HEK293 (cell line): ENCODE measurements at regions not wholly inside any gene's neighbourhood (a gene's known extent, or its start where the extent isn't known, plus 50 kb on each side); places are given as distances from the start of the nearest gene placed in this dataset.

ENCODE experiments used
- CTCF ChIA-PET: fragments of 350-600 bp; formaldehyde crosslinking; extraction: SDS; loops from one replicate; lab custom pipeline; 2021; ENCODE audit warnings: antibody characterized with exemption; lab: Yijun Ruan, JAX
- POLR2A ChIA-PET: fragments of 300-600 bp; formaldehyde crosslinking; extraction: SDS; loops from one replicate; lab custom pipeline; 2020; ENCODE audit warnings: antibody characterized with exemption, inconsistent platforms; lab: Yijun Ruan, JAX
- H3K27ac ChIP-seq: fragments of 200-500 bp; sonication (Bioruptor generic); 2 replicates; pipeline ENCODE4 v1.5.1; 2014; ENCODE audit warnings: low read depth, low read length, control low read depth, inconsistent platforms; ENCODE audit errors: extremely low read depth
- H3K36me3 ChIP-seq, 2 experiments: fragments of 200-500 bp in 1 of 2; sonication (Bioruptor generic) in 1 of 2; 1 replicate in 1 of 2; 2 replicates in 1 of 2; pipeline ENCODE4 v1.5.1; 2014 to 2017; ENCODE audit warnings: inconsistent platforms in 2 of 2, low read length in 2 of 2; ENCODE audit not compliant: control insufficient read depth in 2 of 2, insufficient read depth in 1 of 2
- H3K4me1 ChIP-seq: fragments of 200-500 bp; sonication (Bioruptor generic); 2 replicates; pipeline ENCODE4 v1.5.1; 2014; ENCODE audit warnings: mild to moderate bottlenecking, low read length, inconsistent platforms; ENCODE audit not compliant: control insufficient read depth, insufficient read depth
- H3K4me3 ChIP-seq: 2 replicates; pipeline ENCODE4 v1.5.1; 2011; ENCODE audit warnings: low read depth, mild to moderate bottlenecking, control low read depth, low read length, moderate library complexity
- H3K9me3 ChIP-seq: fragments of 200-500 bp; sonication (Bioruptor generic); 2 replicates; pipeline ENCODE4 v1.5.1; 2014; ENCODE audit warnings: low read depth, low read length, inconsistent platforms; ENCODE audit not compliant: control insufficient read depth, insufficient read depth
- MZF1 ChIP-seq: fragments of 450-650 bp; formaldehyde crosslinking; IDR thresholded peaks from 2 replicates; pipeline ENCODE4 v1.5.1; 2017; ENCODE audit warnings: missing biosample characterization, missing genetic modification characterization, borderline replicate concordance
- SCRT2 ChIP-seq: fragments of 450-650 bp; formaldehyde crosslinking; IDR thresholded peaks from 2 replicates; pipeline ENCODE4 v1.5.1; 2016; ENCODE audit warnings: missing biosample characterization, missing genetic modification characterization
- ZFP37 ChIP-seq: fragments of 450-650 bp; formaldehyde crosslinking; IDR thresholded peaks from 2 replicates; pipeline ENCODE4 v1.5.1; 2016; ENCODE audit warnings: missing biosample characterization, missing genetic modification characterization
- ZIC2 ChIP-seq: fragments of 450-650 bp; formaldehyde crosslinking; IDR thresholded peaks from 2 replicates; pipeline ENCODE4 v1.5.1; 2016; ENCODE audit warnings: missing biosample characterization, missing genetic modification characterization
- ZNF211 ChIP-seq: fragments of 450-650 bp; formaldehyde crosslinking; IDR thresholded peaks from 2 replicates; pipeline ENCODE4 v1.5.1; 2016; ENCODE audit warnings: low read depth, missing biosample characterization, missing genetic modification characterization
- ZNF24 ChIP-seq: fragments of 450-650 bp; formaldehyde crosslinking; IDR thresholded peaks from 2 replicates; pipeline ENCODE4 v1.5.1; 2016; ENCODE audit warnings: missing biosample characterization, missing genetic modification characterization
- ZNF292 ChIP-seq: fragments of 450-650 bp; formaldehyde crosslinking; IDR thresholded peaks from 2 replicates; pipeline ENCODE4 v1.5.1; 2016; ENCODE audit warnings: low read depth, missing biosample characterization, missing genetic modification characterization, borderline replicate concordance
- ZNF514 ChIP-seq: fragments of 450-650 bp; formaldehyde crosslinking; IDR thresholded peaks from 2 replicates; pipeline ENCODE4 v1.5.1; 2016; ENCODE audit warnings: missing biosample characterization, missing genetic modification characterization
- ZNF560 ChIP-seq: fragments of 450-650 bp; formaldehyde crosslinking; IDR thresholded peaks from 2 replicates; pipeline ENCODE4 v1.5.1; 2017; ENCODE audit warnings: missing biosample characterization, missing genetic modification characterization, borderline replicate concordance
- ZNF654 ChIP-seq: fragments of 450-650 bp; formaldehyde crosslinking; IDR thresholded peaks from 2 replicates; pipeline ENCODE4 v1.5.1; 2016; ENCODE audit warnings: low read depth, missing biosample characterization, missing genetic modification characterization
- ZNF768 ChIP-seq: fragments of 450-650 bp; formaldehyde crosslinking; IDR thresholded peaks from 2 replicates; pipeline ENCODE4 v1.5.1; 2018; ENCODE audit warnings: missing biosample characterization, mild to moderate bottlenecking, missing genetic modification characterization
- ZSCAN30 ChIP-seq: fragments of 450-650 bp; IDR thresholded peaks from 2 replicates; pipeline ENCODE4 v1.5.1; 2018; ENCODE audit warnings: missing biosample characterization, mild to moderate bottlenecking, missing genetic modification characterization, moderate library complexity
- TF ChIP-seq, protein P1 (sequence below): fragments of 450-650 bp; formaldehyde crosslinking; optimal IDR thresholded peaks from 2 replicates; pipeline ENCODE3; 2016; ENCODE audit warnings: missing biosample characterization, mild to moderate bottlenecking, missing genetic modification characterization

DNA sequence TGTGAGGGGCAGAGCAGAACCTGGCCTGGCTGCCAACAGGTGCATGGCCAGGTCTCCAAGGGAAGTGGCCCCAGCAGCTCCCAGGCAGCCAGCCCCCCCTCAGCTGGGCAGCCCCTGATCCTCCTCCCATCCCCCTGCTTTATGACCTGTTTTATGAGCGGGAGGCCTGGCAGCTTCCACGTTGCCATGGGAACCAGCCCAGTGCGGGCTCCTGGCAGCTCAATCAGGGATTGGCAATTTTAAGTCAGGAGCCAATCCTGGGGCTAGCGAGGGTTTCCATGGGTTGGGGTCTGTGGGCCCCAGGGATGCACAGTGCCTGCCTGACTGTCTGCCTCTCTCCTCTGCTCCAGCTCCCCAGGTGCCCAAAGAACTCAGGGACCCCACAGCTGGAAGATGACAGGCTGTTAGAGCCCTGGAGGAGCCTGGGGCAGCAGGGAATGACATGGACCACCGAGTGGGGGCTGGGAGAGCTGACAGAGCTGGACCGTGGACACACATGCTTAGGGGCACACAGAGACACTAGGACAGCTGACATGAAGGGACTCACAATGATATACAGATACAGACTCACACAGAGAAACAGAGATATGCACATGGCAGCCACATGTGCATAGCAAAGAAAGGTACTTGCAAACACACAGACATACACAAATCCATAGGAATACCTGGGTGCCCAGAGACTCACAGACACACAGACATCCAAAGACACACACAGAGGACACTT, 56.5 kb upstream of the SIRPA start:
- ChIA-PET POLR2A (no interaction called here), CTCF (interaction anchor here (1.0 to 1.2 kb wide), 2 partner anchors 13 to 37 kb away, joined by 3 to 4 read pairs; no protein-coding TSS in a partner anchor)
- H3K4me3 ChIP-seq: no peak overlapping the region

DNA sequence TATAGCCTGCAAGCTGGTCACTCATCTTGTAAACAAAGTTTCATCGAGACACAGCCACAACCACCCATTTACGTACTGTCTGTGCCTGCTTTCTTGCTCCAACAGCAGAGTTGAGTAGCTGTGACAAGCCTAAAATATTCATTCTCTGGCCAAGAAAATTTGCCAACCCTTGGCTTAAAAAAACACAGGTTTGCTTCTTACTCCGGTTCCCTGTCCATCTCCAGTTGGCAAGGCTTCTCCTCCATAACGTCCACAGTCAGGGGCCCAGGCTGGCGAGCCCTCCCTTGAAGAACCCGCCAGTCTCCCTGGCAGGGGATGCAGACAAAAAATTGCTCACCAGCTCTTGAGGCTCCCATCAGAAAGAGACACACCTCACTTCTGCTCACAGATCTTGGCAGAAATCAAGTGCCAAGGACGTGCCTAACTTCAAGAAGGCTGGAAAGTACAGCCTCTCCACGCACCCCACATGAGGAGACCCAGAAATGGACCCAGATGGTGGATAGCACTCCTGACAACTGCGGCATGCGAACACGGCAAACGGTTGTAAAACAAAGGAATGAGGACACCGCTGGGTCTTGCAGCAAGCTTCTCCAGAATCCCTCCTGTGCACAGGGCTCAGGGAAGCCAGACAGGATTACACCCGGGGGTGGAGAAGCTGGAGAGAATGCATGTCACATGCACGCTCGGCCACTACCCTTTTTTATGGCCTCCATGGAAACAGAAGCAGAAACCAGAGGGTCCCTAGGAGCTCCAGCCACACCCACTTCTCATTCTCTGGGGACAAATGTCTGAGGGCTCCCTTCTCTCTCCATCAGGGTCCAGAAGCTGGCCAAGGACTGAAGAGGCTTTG, 59.8 kb upstream of the SIRPA start:
- Histone ChIP-seq H3K4me1 (no peaks in the 10 kb centered on the region), H3K27ac (no peak overlapping the region), H3K4me3 (no peak overlapping the region), H3K9me3 (no peaks in the 10 kb centered on the region), H3K36me3 (no peaks in the 10 kb centered on the region)
- CTCF ChIA-PET: interaction anchor here (0.7 kb wide), 1 partner anchor 617 kb away, joined by 3 read pairs; no protein-coding TSS in a partner anchor
- POLR2A ChIA-PET: no interaction called here
- TF ChIP-seq ZIC2 (peak; percentile 68), ZNF654 (tag by site-specific recombination) (no peak)

More for the DNA sequence above, 56.5 kb upstream of the SIRPA start:
- no peak overlapping the region for H3K27ac ChIP-seq
- H3K9me3 ChIP-seq: no peaks in the 10 kb centered on the region
- TF ChIP-seq ZNF560 (tag by site-specific recombination): no peak
- TF ChIP-seq MZF1 (tag by site-specific recombination): peak; percentile 99
- 0 out of 2 replicates have a peak, but pooled peaks have one; percentile 21 for TF ChIP-seq ZIC2
- TF ChIP-seq ZNF211 (tag by site-specific recombination): no peak
- TF ChIP-seq SCRT2 (tag by site-specific recombination): peak; percentile 78
- TF ChIP-seq ZNF292 (tag by site-specific recombination): no peak
- H3K4me1 ChIP-seq: no peaks in the 10 kb centered on the region
- no peaks in the 10 kb centered on the region for H3K36me3 ChIP-seq

DNA sequence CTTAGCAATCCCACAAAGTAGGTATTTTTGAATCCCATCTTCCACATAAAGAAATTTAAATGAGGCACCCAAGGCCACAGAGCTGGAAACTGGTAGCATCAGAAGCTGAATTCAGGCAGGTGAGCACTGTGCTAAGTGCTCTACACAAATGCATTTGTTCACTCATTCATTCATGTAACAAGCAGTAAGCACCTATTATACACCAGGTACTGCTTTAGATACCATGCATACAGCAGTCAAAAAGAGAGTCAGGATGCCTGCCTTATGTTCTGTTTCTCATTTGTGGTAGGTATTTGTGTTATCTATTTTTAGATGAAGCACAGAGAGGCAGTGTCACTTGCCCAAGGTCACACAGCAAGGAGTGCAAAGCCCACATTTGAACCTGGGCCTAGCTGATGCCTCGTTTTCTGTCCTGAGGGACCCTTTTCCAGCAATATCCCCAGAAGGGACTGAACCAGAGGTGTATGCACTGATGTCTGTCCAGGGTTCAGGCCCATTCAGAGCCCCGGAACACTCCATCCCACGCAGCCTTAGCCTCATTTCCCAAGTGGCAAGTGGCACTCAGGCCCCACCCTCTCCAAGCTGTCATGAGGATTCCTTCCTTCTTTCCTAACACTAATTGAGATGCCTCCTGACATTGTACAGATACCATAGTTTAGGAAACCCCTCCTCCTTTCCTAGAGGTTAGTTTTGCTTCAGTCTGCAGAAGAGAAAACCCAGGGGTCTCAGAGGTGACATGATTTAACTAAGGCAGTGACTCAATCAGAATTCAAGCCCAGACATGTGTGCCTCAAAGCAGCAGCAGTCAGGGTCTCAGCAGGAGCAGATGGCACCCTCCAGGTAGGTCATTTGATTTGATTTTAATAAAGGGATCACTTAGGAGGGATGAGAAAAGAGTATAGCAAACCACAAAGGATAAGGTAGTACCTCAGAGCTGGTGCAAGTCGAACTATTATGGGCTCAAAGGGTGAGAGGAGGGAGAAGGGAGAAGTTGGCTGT, 61.2 kb upstream of the SIRPA start:
- peak; percentile 72 for TF ChIP-seq ZIC2
- TF ChIP-seq, protein P1, sequence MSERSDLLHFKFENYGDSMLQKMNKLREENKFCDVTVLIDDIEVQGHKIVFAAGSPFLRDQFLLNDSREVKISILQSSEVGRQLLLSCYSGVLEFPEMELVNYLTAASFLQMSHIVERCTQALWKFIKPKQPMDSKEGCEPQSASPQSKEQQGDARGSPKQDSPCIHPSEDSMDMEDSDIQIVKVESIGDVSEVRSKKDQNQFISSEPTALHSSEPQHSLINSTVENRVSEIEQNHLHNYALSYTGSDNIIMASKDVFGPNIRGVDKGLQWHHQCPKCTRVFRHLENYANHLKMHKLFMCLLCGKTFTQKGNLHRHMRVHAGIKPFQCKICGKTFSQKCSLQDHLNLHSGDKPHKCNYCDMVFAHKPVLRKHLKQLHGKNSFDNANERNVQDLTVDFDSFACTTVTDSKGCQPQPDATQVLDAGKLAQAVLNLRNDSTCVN (tag by site-specific recombination): no peak
- TF ChIP-seq ZNF514: no peak
- TF ChIP-seq ZFP37 (tag by site-specific recombination): no peak
- no peak for TF ChIP-seq ZSCAN30 (tag by site-specific recombination)
- 0 out of 2 replicates have a peak, but pooled peaks have one; percentile 49 for TF ChIP-seq ZNF24 (tag by site-specific recombination)
- H3K4me1 ChIP-seq: no peaks in the 10 kb centered on the region
- no peaks in the 10 kb centered on the region for H3K36me3 ChIP-seq
- H3K4me3 ChIP-seq: no peak overlapping the region
- H3K27ac ChIP-seq: no peak overlapping the region
- H3K9me3 ChIP-seq: no peaks in the 10 kb centered on the region
- POLR2A ChIA-PET: no interaction called here
- CTCF ChIA-PET: no interaction called here

DNA sequence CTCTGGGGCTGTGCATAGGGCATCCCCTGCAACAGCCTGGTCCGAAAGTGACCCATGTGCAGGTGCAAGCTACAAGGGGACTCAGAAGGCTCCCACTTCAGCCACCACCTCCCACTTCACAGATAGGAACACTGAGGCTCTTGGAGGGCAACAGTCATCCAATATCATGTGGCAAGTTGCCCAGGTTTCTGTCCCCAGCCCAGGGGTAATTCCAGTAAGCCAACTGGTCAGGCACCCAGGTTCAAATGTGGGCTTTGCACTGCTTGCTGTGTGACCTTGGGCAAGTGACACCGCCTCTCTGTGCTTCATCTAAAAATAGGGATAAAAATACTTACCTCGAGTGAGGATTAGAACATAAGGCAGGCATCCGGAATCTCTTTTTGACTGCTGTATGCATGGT, 62.0 kb upstream of the SIRPA start:
- Histone ChIP-seq H3K4me3 (no peak overlapping the region), H3K4me1 (no peaks in the 10 kb centered on the region), H3K36me3 (no peaks in the 10 kb centered on the region), H3K9me3 (no peaks in the 10 kb centered on the region), H3K27ac (no peak overlapping the region)
- 0 out of 2 replicates have a peak, but pooled peaks have one; percentile 48 for TF ChIP-seq ZNF768 (tag by site-specific recombination)
- no peak for TF ChIP-seq ZNF654 (tag by site-specific recombination)
- POLR2A ChIA-PET: no interaction called here
- CTCF ChIA-PET: interaction anchor here (1.2 kb wide), 1 partner anchor 30 kb away, joined by 3 read pairs; no protein-coding TSS in a partner anchor
